Nephron progenitor cell (in vitro differentiated cells): ENCODE measurements at regions not wholly inside any gene's neighbourhood (a gene's known extent, or its start where the extent isn't known, plus 50 kb on each side); places are given as distances from the start of the nearest gene placed in this dataset.

Experiments used
- DNase-seq: peaks from one replicate; pipeline ENCODE4 v3.0.0; 2021
- H3K27ac Mint-ChIP-seq: 2 replicates; pipeline ENCODE4 v1.8.0; 2021; ENCODE audit warnings: mild to moderate bottlenecking, moderate library complexity, mixed read lengths
- H3K27me3 Mint-ChIP-seq: 2 replicates; pipeline ENCODE4 v1.8.0; 2021; ENCODE audit warnings: mild to moderate bottlenecking, low read depth, mixed read lengths; ENCODE audit not compliant: poor library complexity
- H3K36me3 Mint-ChIP-seq: 2 replicates; pipeline ENCODE4 v1.8.0; 2021; ENCODE audit warnings: low read depth, mixed read lengths
- H3K4me1 Mint-ChIP-seq: 2 replicates; pipeline ENCODE4 v1.8.0; 2021; ENCODE audit warnings: mixed read lengths
- H3K4me3 Mint-ChIP-seq: 2 replicates; pipeline ENCODE4 v1.8.0; 2021; ENCODE audit warnings: mild to moderate bottlenecking, moderate library complexity, mixed read lengths
- H3K9me3 Mint-ChIP-seq: 2 replicates; pipeline ENCODE4 v1.8.0; 2021; ENCODE audit warnings: mild to moderate bottlenecking, moderate library complexity, mixed read lengths
- TF ChIP-seq, protein P1 (sequence below): fragments of 200-600 bp; sonication (generic); IDR thresholded peaks from 2 replicates; pipeline ENCODE4 v1.5.0; 2021; ENCODE audit warnings: antibody characterized with exemption

DNA sequence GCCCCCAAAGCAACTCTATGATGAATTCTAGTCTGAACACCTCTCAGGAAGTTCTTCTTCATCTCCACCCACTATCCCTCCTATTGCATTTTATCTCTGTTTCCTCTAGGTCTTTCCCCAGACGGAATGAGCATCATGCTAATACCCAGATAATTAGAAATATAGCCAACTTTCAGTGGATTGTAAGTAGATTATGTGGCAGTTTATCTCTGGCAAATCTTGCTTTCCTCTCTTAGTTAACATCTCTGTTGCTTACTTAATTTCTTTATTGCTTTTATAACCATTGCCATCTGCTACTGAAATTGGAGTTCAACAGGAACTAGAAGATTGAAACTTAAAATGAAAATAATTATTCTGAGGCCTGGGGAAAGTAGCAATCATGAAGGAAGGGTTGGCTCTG lies 378.6 kb downstream of the RPS6KC1 start:
- no peaks in the 10 kb centered on the region for H3K36me3 Mint-ChIP-seq
- H3K4me3 Mint-ChIP-seq, result no peak overlapping the region
- H3K27ac Mint-ChIP-seq, result no peak overlapping the region
- peaks cover 12% of the 10 kb centered on the region for H3K27me3 Mint-ChIP-seq
- H3K4me1 Mint-ChIP-seq, result no peaks in the 10 kb centered on the region
- TF ChIP-seq, protein P1, sequence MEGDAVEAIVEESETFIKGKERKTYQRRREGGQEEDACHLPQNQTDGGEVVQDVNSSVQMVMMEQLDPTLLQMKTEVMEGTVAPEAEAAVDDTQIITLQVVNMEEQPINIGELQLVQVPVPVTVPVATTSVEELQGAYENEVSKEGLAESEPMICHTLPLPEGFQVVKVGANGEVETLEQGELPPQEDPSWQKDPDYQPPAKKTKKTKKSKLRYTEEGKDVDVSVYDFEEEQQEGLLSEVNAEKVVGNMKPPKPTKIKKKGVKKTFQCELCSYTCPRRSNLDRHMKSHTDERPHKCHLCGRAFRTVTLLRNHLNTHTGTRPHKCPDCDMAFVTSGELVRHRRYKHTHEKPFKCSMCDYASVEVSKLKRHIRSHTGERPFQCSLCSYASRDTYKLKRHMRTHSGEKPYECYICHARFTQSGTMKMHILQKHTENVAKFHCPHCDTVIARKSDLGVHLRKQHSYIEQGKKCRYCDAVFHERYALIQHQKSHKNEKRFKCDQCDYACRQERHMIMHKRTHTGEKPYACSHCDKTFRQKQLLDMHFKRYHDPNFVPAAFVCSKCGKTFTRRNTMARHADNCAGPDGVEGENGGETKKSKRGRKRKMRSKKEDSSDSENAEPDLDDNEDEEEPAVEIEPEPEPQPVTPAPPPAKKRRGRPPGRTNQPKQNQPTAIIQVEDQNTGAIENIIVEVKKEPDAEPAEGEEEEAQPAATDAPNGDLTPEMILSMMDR, result no peak
- DNase-seq, result no peak
- no peaks in the 10 kb centered on the region for H3K9me3 Mint-ChIP-seq

DNA sequence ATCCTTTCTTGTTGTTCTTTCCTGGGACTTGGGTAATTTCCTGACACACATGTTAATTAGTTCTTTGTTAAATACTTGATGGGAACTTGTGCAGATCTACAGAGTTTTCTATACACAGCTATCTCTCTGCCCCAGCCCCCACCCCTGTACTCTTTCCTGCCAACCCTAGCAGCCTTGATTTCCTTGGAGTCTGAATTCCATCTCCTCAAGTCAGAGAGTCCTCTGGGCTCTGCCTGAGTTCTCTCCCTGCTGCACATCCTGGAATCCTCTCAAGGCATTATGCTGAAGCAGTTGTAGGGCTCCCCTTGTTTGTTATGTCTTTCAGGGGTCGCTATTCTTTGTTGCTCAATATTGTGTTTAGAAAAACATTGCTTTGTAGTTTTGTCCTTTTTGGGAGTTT lies 384.7 kb downstream of the RPS6KC1 start:
- Mint-ChIP-seq H3K27me3 (no peaks in the 10 kb centered on the region), H3K4me1 (no peaks in the 10 kb centered on the region), H3K36me3 (no peaks in the 10 kb centered on the region), H3K4me3 (no peak overlapping the region), H3K9me3 (peaks cover 13% of the 10 kb centered on the region), H3K27ac (no peak overlapping the region)
- DNase-seq, result no peak
- TF ChIP-seq, protein P1, result no peak

DNA sequence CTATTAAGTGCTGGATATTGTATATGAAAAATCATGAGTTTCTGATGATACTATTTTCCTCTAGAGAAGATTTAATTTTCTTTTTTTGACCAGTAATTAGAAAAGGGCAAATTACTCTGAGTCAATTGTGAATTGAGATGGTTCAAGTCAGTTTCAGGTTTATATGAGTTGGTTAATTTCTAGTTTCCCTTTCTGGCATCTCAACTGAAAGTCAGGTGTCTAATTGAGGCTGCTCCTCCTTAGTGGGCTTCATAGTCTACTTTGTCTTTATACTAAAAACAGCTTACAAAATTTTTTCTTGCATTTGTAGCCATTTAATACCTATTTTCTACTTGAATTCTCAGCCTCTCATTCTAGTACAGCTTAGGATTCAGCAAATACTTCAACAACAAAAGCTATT lies 387.3 kb downstream of the RPS6KC1 start:
- H3K4me3 Mint-ChIP-seq, result no peak overlapping the region
- DNase-seq, result no peak
- H3K4me1 Mint-ChIP-seq, result no peaks in the 10 kb centered on the region
- H3K9me3 Mint-ChIP-seq, result peaks cover 13% of the 10 kb centered on the region
- TF ChIP-seq, protein P1, result no peak
- H3K27ac Mint-ChIP-seq, result no peak overlapping the region
- H3K36me3 Mint-ChIP-seq, result no peaks in the 10 kb centered on the region
- H3K27me3 Mint-ChIP-seq, result peaks cover 3% of the 10 kb centered on the region

DNA sequence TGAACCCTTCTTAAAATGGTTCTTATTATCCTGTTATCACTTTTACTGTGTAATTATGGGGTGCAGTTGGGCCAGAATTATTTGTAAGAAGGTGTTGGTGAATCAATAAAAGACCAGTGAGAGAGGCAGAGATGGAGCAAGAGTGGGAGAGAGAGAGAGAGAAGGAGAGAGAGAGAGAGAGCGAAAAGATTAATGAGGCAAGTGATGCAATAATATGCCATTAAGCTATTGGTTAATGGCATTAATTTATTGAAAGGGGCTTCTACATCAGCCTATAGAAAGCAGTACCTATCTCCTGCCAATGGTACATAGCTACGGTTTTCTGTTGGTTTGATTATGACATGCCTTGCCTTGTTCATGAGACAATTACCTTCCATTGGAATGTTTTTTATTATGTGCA lies 388.7 kb downstream of the RPS6KC1 start:
- peaks cover 13% of the 10 kb centered on the region for H3K9me3 Mint-ChIP-seq
- H3K4me3 Mint-ChIP-seq, result no peak overlapping the region
- DNase-seq, result no peak
- no peaks in the 10 kb centered on the region for H3K36me3 Mint-ChIP-seq
- no peak overlapping the region for H3K27ac Mint-ChIP-seq
- TF ChIP-seq, protein P1, result no peak
- H3K4me1 Mint-ChIP-seq, result no peaks in the 10 kb centered on the region
- H3K27me3 Mint-ChIP-seq, result peaks cover 3% of the 10 kb centered on the region

DNA sequence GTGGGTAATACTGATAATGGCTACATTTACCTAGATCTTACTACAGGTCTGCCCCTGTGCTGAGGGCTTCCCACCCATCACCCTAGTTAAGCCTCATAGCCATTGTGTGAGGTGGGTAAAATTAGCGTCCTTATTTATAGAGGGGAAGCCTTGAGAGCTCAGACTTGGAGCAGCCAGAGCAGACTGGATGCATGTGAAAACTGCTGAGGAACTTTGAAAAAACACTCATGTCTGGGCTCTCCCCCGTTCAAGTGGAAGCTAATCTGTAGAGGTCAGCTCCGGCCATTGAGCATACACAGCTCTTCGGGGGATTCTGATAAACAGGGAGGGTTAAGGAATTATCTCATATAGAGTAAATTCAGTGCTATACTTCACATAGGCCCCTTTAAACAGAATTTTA lies 389.7 kb downstream of the RPS6KC1 start:
- Mint-ChIP-seq H3K27me3 (peaks cover 3% of the 10 kb centered on the region), H3K27ac (no peak overlapping the region), H3K9me3 (peaks cover 6% of the 10 kb centered on the region), H3K4me3 (no peak overlapping the region), H3K4me1 (no peaks in the 10 kb centered on the region), H3K36me3 (no peaks in the 10 kb centered on the region)
- TF ChIP-seq, protein P1, result no peak
- no peak for DNase-seq

DNA sequence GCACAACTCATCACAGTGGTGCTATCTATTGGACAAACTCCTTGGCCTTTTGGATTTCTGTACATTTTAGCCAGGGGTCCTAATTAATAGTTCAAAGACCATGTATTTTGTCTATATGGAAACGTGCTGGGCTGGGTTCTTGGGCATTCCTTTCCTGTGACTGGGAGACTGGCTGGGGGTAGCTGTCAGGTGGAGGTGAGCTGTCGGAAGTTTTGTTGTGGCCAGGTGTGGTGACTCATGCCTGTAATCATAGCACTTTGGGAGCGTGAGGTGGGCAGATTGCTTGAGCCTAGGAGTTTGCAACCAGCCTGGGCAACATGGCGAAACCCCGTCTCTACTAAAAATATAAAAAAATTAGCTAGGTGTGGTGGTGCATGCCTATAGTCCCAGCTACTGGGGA lies 392.4 kb downstream of the RPS6KC1 start:
- Mint-ChIP-seq H3K27ac (no peak overlapping the region), H3K9me3 (no peaks in the 10 kb centered on the region), H3K36me3 (no peaks in the 10 kb centered on the region), H3K4me1 (no peaks in the 10 kb centered on the region), H3K4me3 (no peak overlapping the region), H3K27me3 (peaks cover 3% of the 10 kb centered on the region)
- TF ChIP-seq, protein P1, result no peak
- DNase-seq, result no peak
